H9 (cell line): ENCODE measurements at regions not wholly inside any gene's neighbourhood (a gene's known extent, or its start where the extent isn't known, plus 50 kb on each side); places are given as distances from the start of the nearest gene placed in this dataset.

Source experiments
- DNase-seq: peaks from one replicate; pipeline ENCODE4 v3.0.0-alpha.2; 2017
- H2AFZ ChIP-seq: one replicate; pipeline ENCODE4 v1.6.1; 2013; ENCODE audit warnings: mild to moderate bottlenecking, low read length, control low read depth, moderate library complexity
- H2AK5ac ChIP-seq: 2 replicates; pipeline ENCODE4 v1.6.1; 2013; ENCODE audit warnings: low read length, control low read depth, mixed read lengths; ENCODE audit not compliant: insufficient read length
- H2BK120ac ChIP-seq: one replicate; pipeline ENCODE4 v1.6.1; 2013; ENCODE audit warnings: low read depth, mild to moderate bottlenecking, low read length, control low read depth, inconsistent platforms; ENCODE audit not compliant: poor library complexity, severe bottlenecking
- H2BK12ac ChIP-seq: 2 replicates; pipeline ENCODE4 v1.6.1; 2013; ENCODE audit warnings: low read length, control low read depth, mixed read lengths, low read depth; ENCODE audit not compliant: insufficient read length
- H2BK15ac ChIP-seq: 2 replicates; pipeline ENCODE4 v1.6.1; 2013; ENCODE audit warnings: low read depth, low read length, control low read depth
- H2BK20ac ChIP-seq: one replicate; pipeline ENCODE4 v1.6.1; 2013; ENCODE audit warnings: low read depth, mild to moderate bottlenecking, low read length, control low read depth, inconsistent platforms; ENCODE audit not compliant: poor library complexity, severe bottlenecking
- H2BK5ac ChIP-seq: 2 replicates; pipeline ENCODE4 v1.6.1; 2013; ENCODE audit warnings: low read length, control low read depth, mixed read lengths; ENCODE audit not compliant: insufficient read length
- H3K14ac ChIP-seq: 2 replicates; pipeline ENCODE4 v1.6.1; 2013; ENCODE audit warnings: low read length, control low read depth; ENCODE audit not compliant: insufficient read depth
- H3K18ac ChIP-seq: 2 replicates; pipeline ENCODE4 v1.6.1; 2013; ENCODE audit warnings: low read depth, mild to moderate bottlenecking, mixed read lengths, low read length, control low read depth; ENCODE audit not compliant: insufficient read length
- H3K23ac ChIP-seq: 2 replicates; pipeline ENCODE4 v1.6.1; 2013; ENCODE audit warnings: low read length, control low read depth, mixed read lengths, low read depth; ENCODE audit not compliant: insufficient read length
- H3K23me2 ChIP-seq: 2 replicates; pipeline ENCODE4 v1.6.1; 2013; ENCODE audit warnings: low read depth, mild to moderate bottlenecking, mixed read lengths, low read length, control low read depth; ENCODE audit not compliant: insufficient read length, poor library complexity, severe bottlenecking
- H3K27ac ChIP-seq: 2 replicates; pipeline ENCODE4 v1.5.1; 2013; ENCODE audit warnings: low read length, control low read depth, mixed read lengths, low read depth; ENCODE audit not compliant: insufficient read length
- H3K27me3 ChIP-seq: 2 replicates; pipeline ENCODE4 v1.6.1; 2013; ENCODE audit warnings: low read length, control low read depth, inconsistent platforms; ENCODE audit not compliant: insufficient read depth
- H3K4ac ChIP-seq: 2 replicates; pipeline ENCODE4 v1.6.1; 2013; ENCODE audit warnings: low read depth, mild to moderate bottlenecking, control low read depth, inconsistent platforms, low read length, moderate library complexity
- H3K4me1 ChIP-seq: 2 replicates; pipeline ENCODE4 v1.6.1; 2013; ENCODE audit warnings: low read length, control low read depth, inconsistent platforms; ENCODE audit not compliant: insufficient read depth
- H3K4me2 ChIP-seq: 2 replicates; pipeline ENCODE4 v1.6.1; 2013; ENCODE audit warnings: low read length, control low read depth, mixed read lengths; ENCODE audit not compliant: insufficient read length, insufficient read depth
- H3K56ac ChIP-seq: 2 replicates; pipeline ENCODE4 v1.6.1; 2013; ENCODE audit warnings: low read depth, mild to moderate bottlenecking, mixed read lengths, low read length, control low read depth; ENCODE audit not compliant: insufficient read length
- H3K79me1 ChIP-seq: 2 replicates; pipeline ENCODE4 v1.6.1; 2013; ENCODE audit warnings: low read depth, mild to moderate bottlenecking, moderate library complexity, low read length, control low read depth, inconsistent platforms; ENCODE audit not compliant: insufficient read depth, poor library complexity, severe bottlenecking
- H3K79me2 ChIP-seq: 2 replicates; pipeline ENCODE4 v1.6.1; 2013; ENCODE audit warnings: low read length, control low read depth, inconsistent platforms; ENCODE audit not compliant: insufficient read depth
- H3K9ac ChIP-seq: 2 replicates; pipeline ENCODE4 v1.6.1; 2013; ENCODE audit warnings: low read length, control low read depth, mixed read lengths; ENCODE audit not compliant: insufficient read length; ENCODE audit errors: extremely low read depth
- H3K9me3 ChIP-seq: one replicate; pipeline ENCODE4 v1.6.1; 2013; ENCODE audit warnings: low read depth, low read length, inconsistent platforms; ENCODE audit not compliant: control insufficient read depth
- H3T11ph ChIP-seq: one replicate; pipeline ENCODE4 v1.6.1; 2013; ENCODE audit warnings: mild to moderate bottlenecking, low read length, control low read depth, inconsistent platforms
- H4K20me1 ChIP-seq: one replicate; pipeline ENCODE4 v1.6.1; 2013; ENCODE audit not compliant: control insufficient read depth, insufficient read length, insufficient read depth
- H4K5ac ChIP-seq: 2 replicates; pipeline ENCODE4 v1.6.1; 2013; ENCODE audit warnings: low read depth, mild to moderate bottlenecking, mixed read lengths, low read length, control low read depth; ENCODE audit not compliant: insufficient read length
- H4K8ac ChIP-seq: replicated peaks from 2 replicates; pipeline ENCODE4 v1.6.1; 2013; ENCODE audit warnings: low read length, control low read depth, mixed read lengths, low read depth; ENCODE audit not compliant: insufficient read length
- H4K91ac ChIP-seq: 2 replicates; pipeline ENCODE4 v1.6.1; 2013; ENCODE audit warnings: low read depth, mild to moderate bottlenecking, moderate library complexity, mixed read lengths, low read length, control low read depth; ENCODE audit not compliant: insufficient read length
- H3K27ac Mint-ChIP-seq, 3 experiments: 2 replicates in 2 of 3; 3 replicates in 1 of 3; pipeline ENCODE4 v1.8.0; 2020 to 2021; ENCODE audit warnings: mixed read lengths in 3 of 3, mild to moderate bottlenecking in 1 of 3, moderate library complexity in 1 of 3
- H3K27me3 Mint-ChIP-seq: 2 replicates; pipeline ENCODE4 v1.8.0; 2021; ENCODE audit warnings: low read depth, mild to moderate bottlenecking, moderate library complexity, mixed read lengths
- H3K36me3 Mint-ChIP-seq, 3 experiments: 2 replicates in 2 of 3; 3 replicates in 1 of 3; pipeline ENCODE4 v1.8.0; 2020 to 2021; ENCODE audit warnings: low read depth in 3 of 3, mixed read lengths in 3 of 3; ENCODE audit not compliant: insufficient read depth in 1 of 3
- H3K4me1 Mint-ChIP-seq, 2 experiments: 2 replicates each; pipeline ENCODE4 v1.8.0; 2020; ENCODE audit warnings: mixed read lengths in 2 of 2
- H3K4me3 Mint-ChIP-seq, 2 experiments: 2 replicates in 1 of 2; 3 replicates in 1 of 2; pipeline ENCODE4 v1.8.0; 2020 to 2021; ENCODE audit warnings: mild to moderate bottlenecking in 2 of 2, mixed read lengths in 2 of 2, moderate library complexity in 1 of 2
- H3K9me3 Mint-ChIP-seq, 2 experiments: 2 replicates in 1 of 2; 3 replicates in 1 of 2; pipeline ENCODE4 v1.8.0; 2020; ENCODE audit warnings: mild to moderate bottlenecking in 2 of 2, mixed read lengths in 2 of 2, moderate library complexity in 1 of 2
- WGBS: extraction: QIAGEN DNeasy Blood & Tissue Kit; methylation state at CpG from one replicate; pipeline ENCODE4 v1.1.7; 2013; ENCODE audit warnings: missing lambda C conversion rate, low lambda C conversion rate, mixed read lengths; ENCODE audit not compliant: insufficient read length; ENCODE audit errors: extremely low coverage; 5-methylcytosine and 5-hydroxymethylcytosine counted together
- TF ChIP-seq, protein P1 (sequence below): fragments of 200-600 bp; sonication (generic); conservative IDR thresholded peaks from 3 replicates; pipeline ENCODE4 v1.8.0; 2021; ENCODE audit warnings: antibody characterized with exemption, mild to moderate bottlenecking

DNA sequence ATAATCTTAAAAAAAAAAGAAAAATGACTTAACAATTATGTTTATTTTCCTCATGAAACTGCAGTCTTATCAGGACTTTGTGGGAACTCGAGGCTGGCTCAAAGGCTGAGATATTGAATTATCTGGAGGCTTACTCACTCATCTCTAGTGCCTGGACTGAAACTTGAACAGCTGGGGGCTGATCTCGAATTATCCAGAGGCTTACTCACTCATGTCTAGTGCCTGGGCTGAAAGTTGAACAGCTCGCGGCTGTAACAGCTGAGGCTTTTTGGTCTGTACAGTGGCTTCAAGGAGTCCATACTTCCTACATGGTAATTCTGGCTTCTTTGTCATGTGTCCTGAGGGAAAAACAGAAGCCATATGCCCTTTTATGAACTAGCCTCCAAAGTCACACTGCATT is 371.9 kb downstream of the CETN3 start:
- no peak overlapping the region for H3T11ph ChIP-seq
- H3K79me1 ChIP-seq, result no peaks in the 10 kb centered on the region
- no peak overlapping the region for H3K27ac Mint-ChIP-seq
- no peak overlapping the region for H2AFZ ChIP-seq
- H3K9me3 Mint-ChIP-seq, result peaks cover 18 to 19% of the 10 kb centered on the region in 2 experiments; a peak in 4 of 5 replicates
- TF ChIP-seq, protein P1, sequence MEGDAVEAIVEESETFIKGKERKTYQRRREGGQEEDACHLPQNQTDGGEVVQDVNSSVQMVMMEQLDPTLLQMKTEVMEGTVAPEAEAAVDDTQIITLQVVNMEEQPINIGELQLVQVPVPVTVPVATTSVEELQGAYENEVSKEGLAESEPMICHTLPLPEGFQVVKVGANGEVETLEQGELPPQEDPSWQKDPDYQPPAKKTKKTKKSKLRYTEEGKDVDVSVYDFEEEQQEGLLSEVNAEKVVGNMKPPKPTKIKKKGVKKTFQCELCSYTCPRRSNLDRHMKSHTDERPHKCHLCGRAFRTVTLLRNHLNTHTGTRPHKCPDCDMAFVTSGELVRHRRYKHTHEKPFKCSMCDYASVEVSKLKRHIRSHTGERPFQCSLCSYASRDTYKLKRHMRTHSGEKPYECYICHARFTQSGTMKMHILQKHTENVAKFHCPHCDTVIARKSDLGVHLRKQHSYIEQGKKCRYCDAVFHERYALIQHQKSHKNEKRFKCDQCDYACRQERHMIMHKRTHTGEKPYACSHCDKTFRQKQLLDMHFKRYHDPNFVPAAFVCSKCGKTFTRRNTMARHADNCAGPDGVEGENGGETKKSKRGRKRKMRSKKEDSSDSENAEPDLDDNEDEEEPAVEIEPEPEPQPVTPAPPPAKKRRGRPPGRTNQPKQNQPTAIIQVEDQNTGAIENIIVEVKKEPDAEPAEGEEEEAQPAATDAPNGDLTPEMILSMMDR, result no peak
- no peak overlapping the region for H3K18ac ChIP-seq
- H3K9ac ChIP-seq, result no peak overlapping the region
- H3K27me3 ChIP-seq, result no peaks in the 10 kb centered on the region
- no peak overlapping the region for H4K8ac ChIP-seq
- no peak overlapping the region for H2AK5ac ChIP-seq
- H3K23ac ChIP-seq, result no peak overlapping the region
- no peaks in the 10 kb centered on the region for H3K4me1 Mint-ChIP-seq
- H3K23me2 ChIP-seq, result no peaks in the 10 kb centered on the region
- H3K4me1 ChIP-seq, result no peaks in the 10 kb centered on the region
- no peaks in the 10 kb centered on the region for H3K27me3 Mint-ChIP-seq
- no peak overlapping the region for H3K27ac ChIP-seq
- H3K4me3 Mint-ChIP-seq, result no peak overlapping the region
- no peaks in the 10 kb centered on the region for H4K20me1 ChIP-seq
- H2BK12ac ChIP-seq, result no peak overlapping the region
- H2BK15ac ChIP-seq, result no peak overlapping the region
- no peak overlapping the region for H3K4me2 ChIP-seq
- H3K4ac ChIP-seq, result no peak overlapping the region
- H3K14ac ChIP-seq, result no peak overlapping the region
- H3K9me3 ChIP-seq, result no peaks in the 10 kb centered on the region
- peaks cover 2 to 21% (median 8%) of the 10 kb centered on the region in 3 experiments; a peak in 4 of 7 replicates for H3K36me3 Mint-ChIP-seq
- H3K79me2 ChIP-seq, result no peaks in the 10 kb centered on the region
- no peak for DNase-seq
- no peak overlapping the region for H3K56ac ChIP-seq
- no CpG with 5 or more reads among the region's 4 CpGs for WGBS
- no peak overlapping the region for H2BK20ac ChIP-seq
- H4K91ac ChIP-seq, result no peak overlapping the region
- no peak overlapping the region for H2BK120ac ChIP-seq
- no peak overlapping the region for H2BK5ac ChIP-seq
- H4K5ac ChIP-seq, result no peak overlapping the region
